ENCODE measurements at regions not wholly inside any gene's neighbourhood (a gene's known extent, or its start where the extent isn't known, plus 50 kb on each side); places are given as distances from the start of the nearest gene placed in this dataset.
"Not testable (repeated sequence)": the region's sequence is repeated elsewhere in the genome, so short reads cannot be mapped to it uniquely, and the experiment has no call there.

GRCh38 chr21:35510294-35510693, 461.2 kb upstream of the RUNX1 start:
- no peak for DNase-seq

DNA sequence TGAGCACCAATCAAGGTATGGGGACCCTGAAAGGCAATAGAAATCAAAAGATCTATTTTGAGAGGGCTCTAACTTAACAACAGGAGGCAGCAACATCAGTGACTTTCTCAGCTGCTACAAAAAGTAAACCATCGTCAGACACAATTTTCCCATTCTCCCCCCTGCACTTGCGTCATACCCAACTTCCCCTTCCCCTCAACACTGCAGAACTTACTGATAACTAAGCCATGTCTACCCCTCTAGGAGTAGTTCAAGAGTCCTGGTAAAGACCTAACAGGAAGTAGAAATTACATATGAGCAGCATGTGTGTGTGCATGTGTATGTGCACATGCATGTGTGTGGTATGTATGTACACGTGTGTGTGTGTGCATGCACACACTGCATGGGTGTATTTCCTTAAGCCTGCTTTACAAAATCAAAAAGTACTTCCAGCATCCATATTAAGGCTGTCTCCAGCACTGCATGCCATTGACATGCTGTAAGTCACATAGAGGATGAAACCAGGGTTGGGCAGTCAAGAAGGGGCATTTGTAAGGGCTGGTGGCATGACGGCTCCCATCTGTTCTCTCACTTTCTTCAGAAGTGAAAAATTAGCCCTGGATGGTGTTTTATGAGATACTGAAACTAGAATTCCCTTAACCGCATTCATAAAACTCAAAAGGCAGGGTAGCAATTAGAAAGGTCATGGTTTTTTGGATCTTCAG, 460.1 kb upstream of the RUNX1 start:
- no peak for DNase-seq

- DNase-seq: peak; percentile 25
Measured at GRCh38 chr21:35508139-35508888, 459.2 kb upstream of the RUNX1 start.

DNA sequence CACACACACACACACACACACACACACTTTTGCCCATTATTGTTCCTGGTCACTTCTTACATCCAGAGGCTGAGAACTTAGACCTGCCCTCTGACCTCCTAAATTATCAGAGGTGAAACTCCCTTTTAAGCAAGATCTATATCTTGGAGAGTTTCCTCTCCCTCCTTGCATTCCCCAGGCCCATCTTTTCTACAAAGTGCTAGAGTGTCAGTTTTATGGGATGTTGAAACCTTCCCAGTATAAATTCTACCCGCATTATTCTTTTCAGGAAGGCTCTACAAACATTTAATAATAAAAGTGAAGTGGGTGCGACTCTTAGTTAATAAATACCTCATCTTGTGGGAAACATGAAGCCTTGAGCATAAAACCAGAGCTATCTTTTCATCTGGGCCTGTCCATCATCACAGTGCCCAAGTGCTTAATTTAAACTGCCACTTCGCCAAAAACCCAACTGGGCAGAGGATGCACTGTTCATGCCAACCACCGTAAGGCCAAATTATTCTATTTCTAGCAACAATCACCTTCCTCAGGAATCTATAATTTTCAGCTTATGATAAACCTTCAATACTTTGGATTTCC, 458.2 kb upstream of the RUNX1 start:
- no peak for DNase-seq

DNA sequence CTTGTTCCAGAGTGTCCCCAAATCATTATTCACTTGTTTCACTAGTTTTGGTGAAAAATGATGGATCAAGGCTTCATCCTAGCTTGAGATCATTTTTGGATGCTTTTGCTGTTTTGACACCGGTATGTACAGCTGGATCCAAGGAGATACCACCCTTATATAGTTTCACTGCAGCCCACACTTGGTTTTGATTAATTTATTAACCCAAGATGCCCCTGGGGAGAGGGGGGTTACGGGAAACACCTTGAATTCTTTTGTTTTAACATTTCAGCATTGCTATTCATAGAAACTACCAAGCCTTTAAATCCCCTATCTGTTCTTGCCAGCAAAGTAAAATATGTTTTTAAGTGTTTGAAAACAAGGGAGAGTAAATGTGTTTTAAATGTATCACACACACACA, 457.7 kb upstream of the RUNX1 start:
- no peak for DNase-seq

DNA sequence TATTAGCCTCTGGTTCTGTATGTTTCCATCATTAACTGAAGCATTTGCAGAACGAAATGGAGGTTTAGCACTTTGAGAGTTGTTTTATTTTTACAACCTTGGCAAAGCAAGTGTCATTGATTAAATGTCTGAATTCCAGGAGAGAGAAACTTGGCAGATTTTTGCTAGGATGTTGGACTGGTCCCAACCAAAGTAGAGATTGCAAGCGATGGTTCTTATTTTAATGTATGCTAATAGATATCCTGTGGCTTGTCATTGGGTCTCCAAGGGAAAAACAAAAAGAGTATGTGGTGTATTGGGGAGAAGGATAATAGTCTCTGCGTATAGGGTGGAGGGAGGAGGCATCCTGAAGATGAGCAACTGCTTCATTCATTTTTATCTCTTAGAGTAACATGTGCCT, 457.2 kb upstream of the RUNX1 start:
- DNase-seq: no peak

DNA sequence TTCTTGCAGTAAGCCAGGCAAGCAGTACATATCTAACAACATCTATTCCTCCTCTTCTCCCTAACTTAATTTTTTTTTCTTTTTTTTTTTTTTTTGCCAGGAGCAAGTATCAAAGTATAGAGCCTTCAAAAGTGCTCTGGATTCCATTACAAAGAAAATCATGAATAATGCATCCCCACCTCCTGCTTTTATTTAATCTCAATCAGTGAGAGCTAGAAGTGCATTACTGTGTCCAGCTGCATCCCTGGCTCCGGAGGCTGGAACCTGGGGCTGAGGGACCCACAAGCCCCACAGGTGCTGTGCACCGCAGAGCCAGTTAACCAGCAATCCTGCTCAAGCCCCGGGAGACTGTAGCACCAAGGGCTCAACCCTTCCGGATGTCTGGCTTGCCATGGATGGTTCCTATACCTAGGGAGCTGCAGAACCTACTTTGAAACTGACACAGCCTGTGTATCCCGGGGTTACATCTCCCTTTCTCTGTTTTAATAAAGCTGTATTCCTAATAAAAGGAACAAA, 455.9 kb upstream of the RUNX1 start:
- no peak for DNase-seq

- DNase-seq: no peak
Measured at GRCh38 chr21:35504277-35504676, 455.2 kb upstream of the RUNX1 start.

DNA sequence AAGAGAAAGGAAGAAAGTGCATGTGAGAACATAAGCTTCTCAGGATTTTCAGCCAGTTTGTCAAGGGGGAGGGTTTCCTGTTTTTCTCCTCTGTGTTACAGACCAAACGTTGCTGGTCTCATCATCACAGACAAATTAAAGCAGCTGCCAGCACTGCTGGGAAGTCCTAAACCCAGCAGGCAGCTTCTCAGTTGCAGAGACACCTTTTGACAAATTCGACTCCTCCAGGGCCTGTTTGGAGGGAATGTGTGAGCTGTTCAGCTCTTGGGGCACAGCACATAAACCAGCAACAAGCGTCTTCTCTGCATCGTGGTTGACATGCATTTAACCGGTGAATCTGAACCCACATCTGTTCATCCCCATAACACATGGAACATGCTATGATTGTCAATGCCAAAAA, 454.6 kb upstream of the RUNX1 start:
- DNase-seq: no peak

DNA sequence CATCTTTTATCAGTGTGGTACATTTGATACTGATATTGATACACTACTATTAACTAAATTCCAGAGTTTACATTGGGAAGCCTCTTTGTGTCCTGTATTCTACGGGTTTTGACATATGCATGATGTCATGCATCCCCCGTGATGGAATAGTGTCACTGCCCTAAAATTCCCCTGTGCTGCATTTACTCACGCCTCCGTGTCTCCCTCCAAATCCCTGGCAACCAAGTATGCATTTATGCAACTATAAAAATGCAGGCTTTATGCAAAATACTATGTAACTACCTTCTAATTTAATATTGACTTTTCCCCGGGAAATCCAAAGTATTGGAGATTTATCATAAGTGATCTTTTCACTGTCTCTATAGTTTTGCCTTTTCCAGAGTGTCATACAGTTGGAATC, 453.7 kb upstream of the RUNX1 start:
- DNase-seq: no peak

DNA sequence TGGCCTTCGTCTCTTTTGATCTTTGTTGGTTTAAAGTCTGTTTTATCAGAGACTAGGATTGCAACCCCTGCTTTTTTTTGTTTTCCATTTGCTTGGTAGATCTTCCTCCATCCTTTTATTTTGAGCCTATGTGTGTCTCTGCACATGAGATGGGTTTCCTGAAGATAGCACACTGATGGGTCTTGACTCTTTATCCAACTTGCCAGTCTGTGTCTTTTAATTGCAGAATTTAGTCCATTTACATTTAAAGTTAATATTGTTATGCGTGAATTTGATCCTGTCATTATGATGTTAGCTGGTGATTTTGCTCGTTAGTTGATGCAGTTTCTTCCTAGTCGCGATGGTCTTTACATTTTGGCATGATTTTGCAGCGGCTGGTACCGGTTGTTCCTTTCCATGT, 448.4 kb upstream of the RUNX1 start:
- not testable (repeated sequence) for DNase-seq

DNA sequence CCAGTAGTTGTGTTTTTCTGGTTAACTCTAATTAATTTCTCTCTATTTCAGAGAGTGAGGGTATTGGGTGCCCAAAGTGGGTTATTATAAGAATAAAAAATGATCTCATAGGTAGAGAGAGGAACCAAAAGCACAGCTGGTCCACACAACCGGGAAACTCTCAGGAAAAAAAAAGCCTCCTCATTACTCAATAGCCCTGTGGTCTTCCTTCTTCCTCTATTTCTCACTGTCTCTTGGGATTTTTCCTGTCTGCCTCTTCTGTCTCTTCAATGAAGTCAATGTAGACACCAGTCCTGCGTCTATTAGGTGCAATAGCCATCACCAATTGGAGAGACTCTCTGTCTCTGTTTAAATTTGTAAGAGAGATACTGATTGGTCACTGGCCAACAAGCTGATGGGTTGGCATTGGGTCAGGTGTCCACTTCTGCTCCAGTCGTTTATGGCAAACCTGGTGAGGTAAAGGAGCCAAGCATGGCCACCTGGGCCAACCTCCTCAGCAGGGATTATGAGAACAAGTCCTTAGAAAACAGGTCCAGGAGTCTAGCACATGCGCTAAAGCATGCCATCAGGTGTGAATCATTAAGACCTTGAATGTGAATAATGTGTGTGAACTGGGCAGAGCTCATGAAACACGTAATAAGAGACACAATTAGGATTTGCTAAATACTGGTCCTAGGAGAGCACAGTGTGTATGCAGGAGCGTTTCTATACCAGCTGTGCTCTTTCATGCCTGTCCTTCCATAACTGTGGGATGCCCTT, 443.0 kb upstream of the RUNX1 start:
- DNase-seq: no peak

GRCh38 chr21:35491114-35491513, 442.0 kb upstream of the RUNX1 start:
- no peak for DNase-seq

- no peak for DNase-seq
Measured at GRCh38 chr21:35489389-35489980, 440.4 kb upstream of the RUNX1 start.

GRCh38 chr21:35488946-35489345, 439.8 kb upstream of the RUNX1 start:
- no peak for DNase-seq

- no peak for DNase-seq
Measured at GRCh38 chr21:35485364-35485763, 436.3 kb upstream of the RUNX1 start.

- DNase-seq: no peak
Measured at GRCh38 chr21:35484851-35485250, 435.7 kb upstream of the RUNX1 start.

DNA sequence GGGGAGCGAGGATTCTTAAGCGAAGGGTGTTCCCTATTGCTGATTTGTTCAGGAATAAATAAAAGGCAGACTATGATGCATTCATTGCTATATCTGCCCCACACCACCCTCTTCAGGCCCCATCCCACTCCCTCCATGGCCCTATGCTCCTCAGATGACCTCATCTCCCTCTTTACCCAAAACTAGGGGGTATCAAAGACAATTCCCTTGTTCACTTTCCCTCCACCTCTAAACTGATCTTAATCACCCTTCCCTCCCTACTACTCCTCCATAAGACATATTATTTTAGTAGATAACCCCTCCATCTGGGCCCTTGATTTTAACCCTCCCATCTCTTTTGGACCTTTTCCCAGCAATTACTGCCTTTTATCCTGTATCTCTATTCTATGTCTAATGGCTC, 434.9 kb upstream of the RUNX1 start:
- no peak for DNase-seq

GRCh38 chr21:35482933-35483662, 434.0 kb upstream of the RUNX1 start:
- DNase-seq: no peak

DNA sequence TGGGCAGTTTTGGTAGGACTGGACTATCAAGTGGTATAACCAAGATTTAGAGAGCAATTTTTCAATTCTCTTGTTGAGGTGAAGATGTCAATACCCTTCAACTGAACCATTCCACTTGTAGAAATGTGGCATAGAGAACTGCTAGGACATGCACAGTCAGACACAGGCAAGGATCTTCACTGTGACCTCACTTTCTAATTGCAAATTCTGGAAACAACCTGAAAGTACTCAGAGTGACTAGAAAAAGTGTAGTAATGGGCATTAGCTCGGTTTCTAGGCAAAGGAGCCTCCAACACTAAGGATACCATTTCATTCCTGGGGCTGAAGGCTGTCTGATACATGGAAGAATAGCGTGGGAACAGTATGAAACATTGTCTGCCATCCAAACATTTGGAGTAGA, 433.0 kb upstream of the RUNX1 start:
- DNase-seq: no peak

GRCh38 chr21:35481005-35481404, 431.9 kb upstream of the RUNX1 start:
- DNase-seq: no peak

DNA sequence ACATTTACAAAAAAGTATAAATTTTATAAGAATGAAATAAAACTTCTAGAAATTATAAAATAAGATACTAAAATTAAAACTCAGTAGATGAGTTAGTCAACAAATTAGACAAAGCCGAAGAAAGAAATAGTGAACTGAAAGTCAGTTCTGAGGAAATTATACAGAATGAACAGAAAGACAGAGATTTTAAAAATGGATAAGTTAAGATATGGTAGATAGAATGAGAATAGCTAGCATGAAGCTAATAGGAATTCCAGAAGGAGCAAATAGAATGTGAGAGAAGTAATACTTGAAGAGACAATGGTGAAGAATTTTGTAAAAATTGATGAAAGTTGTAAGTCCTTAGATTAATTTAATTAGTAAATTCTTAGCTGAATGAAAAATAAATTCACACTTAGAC, 430.4 kb upstream of the RUNX1 start:
- DNase-seq: no peak
